Gastroesophageal sphincter (tissue), 4 donors: ENCODE measurements at regions not wholly inside any gene's neighbourhood (a gene's known extent, or its start where the extent isn't known, plus 50 kb on each side); places are given as distances from the start of the nearest gene placed in this dataset.

Source experiments
- ATAC-seq: fragments of 150-250 bp; one replicate; pipeline ENCODE4 v1.9.1; 2016; ENCODE audit warnings: mild to moderate bottlenecking, moderate library complexity
- H3K27ac ChIP-seq, 4 donors: fragments of 200-600 bp; sonication (generic) in 3 of 4; 1 replicate in 3 of 4; 2 replicates in 1 of 4; pipeline ENCODE4 v1.5.1; 2016 to 2019
- H3K27me3 ChIP-seq: fragments of 200-600 bp; sonication (generic); one replicate; pipeline ENCODE4 v1.5.1; 2019
- H3K36me3 ChIP-seq, 2 donors: fragments of 200-600 bp; sonication (generic); one replicate each; pipeline ENCODE4 v1.5.1; 2019; ENCODE audit warnings: control low read depth in 1 of 2
- H3K4me1 ChIP-seq, 3 donors: fragments of 200-600 bp; sonication (generic); 1 replicate in 2 of 3; 2 replicates in 1 of 3; pipeline ENCODE4 v1.5.1; 2016 to 2019; ENCODE audit warnings: control low read depth in 2 of 3
- H3K4me3 ChIP-seq, 2 donors: fragments of 200-600 bp; sonication (generic); one replicate each; pipeline ENCODE4 v1.5.1; 2019; ENCODE audit warnings: mild to moderate bottlenecking in 1 of 2, moderate library complexity in 1 of 2
- H3K9me3 ChIP-seq, 3 donors: fragments of 200-600 bp; sonication (generic); one replicate each; pipeline ENCODE4 v1.5.1; 2017 to 2019; ENCODE audit warnings: control low read depth in 2 of 3
- CTCF ChIP-seq, 4 experiments: fragments of 200-600 bp in 2 of 4; fragments of 450-650 bp in 2 of 4; sonication (generic) in 1 of 4; IDR thresholded peaks; one replicate each; pipeline ENCODE4 v1.5.1; 2017 to 2019; ENCODE audit warnings: antibody characterized with exemption in 4 of 4, mild to moderate bottlenecking in 2 of 4, moderate library complexity in 2 of 4
- EP300 ChIP-seq: sonication (generic); formaldehyde crosslinking; IDR thresholded peaks from one replicate; pipeline ENCODE4 v1.6.1; 2017; ENCODE audit warnings: antibody characterized with exemption, mild to moderate bottlenecking
- POLR2A ChIP-seq, 2 donors: fragments of 450-650 bp; IDR thresholded peaks; one replicate each; pipeline ENCODE4 v1.6.1; 2017; ENCODE audit warnings: antibody characterized with exemption in 2 of 2, mild to moderate bottlenecking in 2 of 2, moderate library complexity in 1 of 2
- POLR2AphosphoS5 ChIP-seq: sonication (generic); formaldehyde crosslinking; IDR thresholded peaks from one replicate; pipeline ENCODE4 v1.6.1; 2017; ENCODE audit warnings: antibody characterized with exemption
- WGBS, 2 donors: methylation state at CpG; one replicate each; pipeline ENCODE4 v1.1.5; 2018; ENCODE audit warnings: low coverage in 1 of 2; 5-methylcytosine and 5-hydroxymethylcytosine counted together

GRCh38 chr12:97005174-97005573, 98.1 kb downstream of the NEDD1 start:
- H3K36me3 ChIP-seq: no peaks in the 10 kb centered on the region
- WGBS, 2 donors: 5 to 14% methylated on average over 1 of the region's 1 CpG
- no peaks in the 10 kb centered on the region for H3K4me1 ChIP-seq
- no peak overlapping the region for H3K4me3 ChIP-seq
- H3K9me3 ChIP-seq: no peaks in the 10 kb centered on the region
- H3K27ac ChIP-seq: no peak overlapping the region
- no peaks in the 10 kb centered on the region for H3K27me3 ChIP-seq
- TF ChIP-seq POLR2A (IDR thresholded peaks at IDR 0.05) (no peak), POLR2AphosphoS5 (no peak), CTCF (IDR thresholded peaks at IDR 0.05) (no peak), EP300 (no peak)
- ATAC-seq: no peak

- 79 to 96% methylated on average over 3 of the region's 3 CpGs for WGBS, 2 donors
- ATAC-seq: no peak
Observed at GRCh38 chr12:97005646-97006045, 98.6 kb downstream of the NEDD1 start.

GRCh38 chr12:97006585-97006984, 99.5 kb downstream of the NEDD1 start:
- Histone ChIP-seq H3K27ac (no peak overlapping the region), H3K27me3 (no peaks in the 10 kb centered on the region), H3K9me3 (no peaks in the 10 kb centered on the region), H3K36me3 (no peaks in the 10 kb centered on the region), H3K4me1 (no peaks in the 10 kb centered on the region), H3K4me3 (no peak overlapping the region)
- TF ChIP-seq POLR2AphosphoS5 (no peak), CTCF (IDR thresholded peaks at IDR 0.05) (no peak), EP300 (no peak), POLR2A (IDR thresholded peaks at IDR 0.05) (no peak)
- no peak for ATAC-seq
- WGBS, 2 donors: 100% methylated on average over 1 to 2 of the region's 2 CpGs

More at GRCh38 chr12:97005646-97006045, 98.6 kb downstream of the NEDD1 start:
- no peak overlapping the region for H3K4me3 ChIP-seq
- no peaks in the 10 kb centered on the region for H3K27me3 ChIP-seq
- no peaks in the 10 kb centered on the region for H3K9me3 ChIP-seq
- no peak for TF ChIP-seq EP300
- no peak for TF ChIP-seq POLR2A (IDR thresholded peaks at IDR 0.05)
- TF ChIP-seq POLR2AphosphoS5: no peak
- TF ChIP-seq CTCF (IDR thresholded peaks at IDR 0.05): no peak
- no peak overlapping the region for H3K27ac ChIP-seq
- no peaks in the 10 kb centered on the region for H3K36me3 ChIP-seq
- no peaks in the 10 kb centered on the region for H3K4me1 ChIP-seq

- H3K27me3 ChIP-seq: no peaks in the 10 kb centered on the region
- no peaks in the 10 kb centered on the region for H3K36me3 ChIP-seq
- ATAC-seq: no peak
- H3K4me3 ChIP-seq: no peak overlapping the region
- H3K9me3 ChIP-seq: peaks cover 0 to 17% (median 0%) of the 10 kb centered on the region in 3 donors
- 79 to 80% methylated on average over 1 of the region's 1 CpG for WGBS, 2 donors
- TF ChIP-seq CTCF (IDR thresholded peaks at IDR 0.05): no peak
- TF ChIP-seq POLR2A (IDR thresholded peaks at IDR 0.05): no peak
- no peak for TF ChIP-seq EP300
- TF ChIP-seq POLR2AphosphoS5: no peak
- H3K4me1 ChIP-seq: no peaks in the 10 kb centered on the region
- no peak overlapping the region for H3K27ac ChIP-seq
Observed at GRCh38 chr12:97016163-97016562, 109.1 kb downstream of the NEDD1 start.

GRCh38 chr12:97017213-97017612, 110.2 kb downstream of the NEDD1 start:
- no peak overlapping the region for H3K27ac ChIP-seq
- H3K4me3 ChIP-seq: no peak overlapping the region
- no peaks in the 10 kb centered on the region for H3K4me1 ChIP-seq
- WGBS, 2 donors: 83 to 84% methylated on average over 3 of the region's 3 CpGs
- ATAC-seq: no peak
- TF ChIP-seq CTCF (IDR thresholded peaks at IDR 0.05) (no peak), POLR2AphosphoS5 (no peak), EP300 (no peak), POLR2A (IDR thresholded peaks at IDR 0.05) (no peak)
- H3K9me3 ChIP-seq: peaks cover 0 to 17% (median 0%) of the 10 kb centered on the region in 3 donors
- H3K27me3 ChIP-seq: no peaks in the 10 kb centered on the region
- H3K36me3 ChIP-seq: no peaks in the 10 kb centered on the region
